ENCODE measurements at regions not wholly inside any gene's neighbourhood (a gene's known extent, or its start where the extent isn't known, plus 50 kb on each side); places are given as distances from the start of the nearest gene placed in this dataset.
"Not testable (repeated sequence)": the region's sequence is repeated elsewhere in the genome, so short reads cannot be mapped to it uniquely, and the experiment has no call there.

DNA sequence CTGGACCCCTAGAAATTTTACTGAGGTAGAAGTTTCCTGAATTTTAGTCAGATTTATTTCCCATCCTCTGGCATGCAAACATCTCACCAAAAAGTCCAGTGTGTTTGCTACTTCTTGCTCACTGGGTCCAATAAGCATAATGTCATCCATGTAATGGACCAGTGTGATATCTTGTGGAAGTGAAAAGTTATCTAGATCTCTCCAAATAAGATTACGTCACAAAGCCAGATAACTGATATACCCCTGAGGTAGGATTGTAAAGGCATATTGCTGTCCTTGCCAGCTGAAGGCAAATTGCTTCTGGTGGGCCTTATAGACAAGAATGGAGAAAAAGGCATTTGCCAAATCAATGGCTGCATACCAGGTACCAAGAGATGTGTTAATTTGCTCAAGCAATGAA is 69.3 kb upstream of the EGFR start:
- TF ChIP-seq POLR2A (IDR thresholded peaks at IDR 0.05); CTCF (IDR thresholded peaks at IDR 0.05 in 4 of 5, conservative IDR thresholded peaks at IDR 0.05 in 1 of 5): not testable (repeated sequence)

All from gastrocnemius medialis (tissue), 4 donors.